ENCODE measurements at regions not wholly inside any gene's neighbourhood (a gene's known extent, or its start where the extent isn't known, plus 50 kb on each side); places are given as distances from the start of the nearest gene placed in this dataset.

DNA sequence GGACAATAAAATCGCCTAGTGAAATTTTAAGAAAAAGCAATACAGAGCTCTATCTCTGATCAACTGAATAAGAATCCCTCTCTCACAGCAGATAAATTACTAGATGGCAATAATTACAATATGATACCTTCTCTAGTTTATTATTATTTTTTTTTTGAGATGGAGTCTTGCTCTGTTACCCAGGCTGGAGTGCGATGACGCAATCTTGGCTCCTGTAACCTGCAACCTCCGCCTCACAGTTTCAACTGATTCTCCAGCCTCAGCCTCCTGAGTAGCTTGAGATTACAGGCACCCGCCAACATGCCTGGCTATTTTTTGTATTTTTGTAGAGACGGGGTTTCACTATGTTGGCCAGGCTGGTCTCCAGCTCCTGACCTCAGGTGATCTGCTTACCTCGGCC is 129.3 kb upstream of the PTCHD4 start:
- no peak overlapping the region for H3K4me3 ChIP-seq (ENCODE audit: low read length)
- H3K36me3 ChIP-seq (ENCODE audit: control insufficient read depth, insufficient read depth, low read length) = no peaks in the 10 kb centered on the region
- H3K4me1 ChIP-seq (ENCODE audit: control insufficient read depth, insufficient read depth, low read length) = no peaks in the 10 kb centered on the region
- H3K27me3 ChIP-seq (ENCODE audit: control insufficient read depth, insufficient read depth, low read length) = no peaks in the 10 kb centered on the region
- no peak overlapping the region for H3K27ac ChIP-seq (ENCODE audit: low read depth, low read length)
- no peak overlapping the region for H3K9ac ChIP-seq (ENCODE audit: low read length)

DNA sequence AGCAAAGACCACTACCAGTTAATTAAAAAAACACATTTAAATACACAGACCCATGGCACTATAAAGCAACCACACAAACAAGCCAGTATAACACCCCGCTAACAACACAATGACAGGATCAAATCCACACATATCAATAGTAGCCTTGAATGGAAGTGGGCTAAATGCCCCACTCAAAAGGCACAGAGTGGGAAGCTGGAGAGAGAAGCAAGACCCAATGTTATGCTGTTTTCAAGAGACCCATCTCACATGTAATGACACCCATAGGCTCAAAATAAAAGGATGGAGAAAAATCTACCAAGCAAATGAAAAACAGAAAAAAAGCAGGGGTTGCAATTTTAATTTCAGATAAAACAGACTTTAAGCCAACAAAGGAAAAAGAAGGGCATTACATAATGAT is 125.4 kb upstream of the PTCHD4 start:
- no peaks in the 10 kb centered on the region for H3K36me3 ChIP-seq (ENCODE audit: control insufficient read depth, insufficient read depth, low read length)
- no peak overlapping the region for H3K4me3 ChIP-seq (ENCODE audit: low read length)
- H3K27me3 ChIP-seq (ENCODE audit: control insufficient read depth, insufficient read depth, low read length) = no peaks in the 10 kb centered on the region
- no peaks in the 10 kb centered on the region for H3K4me1 ChIP-seq (ENCODE audit: control insufficient read depth, insufficient read depth, low read length)
- H3K9ac ChIP-seq (ENCODE audit: low read length) = no peak overlapping the region
- H3K27ac ChIP-seq (ENCODE audit: low read depth, low read length) = no peak overlapping the region

DNA sequence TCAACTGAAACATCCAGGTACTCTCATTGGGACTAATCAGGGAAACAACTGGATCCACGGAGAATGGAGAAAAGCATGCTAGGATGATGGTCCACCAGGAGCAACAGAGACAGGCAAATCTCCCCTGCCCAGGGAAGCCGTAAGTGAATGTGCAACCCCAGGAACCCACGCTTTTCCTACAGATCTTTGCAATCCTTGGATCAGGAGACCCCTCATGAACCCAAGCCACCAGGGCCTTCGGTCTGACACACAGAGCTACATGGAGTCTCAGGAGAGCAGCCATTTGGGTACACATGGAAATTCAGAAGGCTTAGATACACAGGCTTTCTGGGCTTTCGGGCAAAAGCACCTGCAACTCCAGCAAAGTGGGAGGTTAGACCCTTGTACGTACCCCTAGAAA is 122.1 kb upstream of the PTCHD4 start:
- H3K27me3 ChIP-seq (ENCODE audit: control insufficient read depth, insufficient read depth, low read length) = no peaks in the 10 kb centered on the region
- no peak overlapping the region for H3K4me3 ChIP-seq (ENCODE audit: low read length)
- no peak overlapping the region for H3K27ac ChIP-seq (ENCODE audit: low read depth, low read length)
- no peaks in the 10 kb centered on the region for H3K4me1 ChIP-seq (ENCODE audit: control insufficient read depth, insufficient read depth, low read length)
- H3K9ac ChIP-seq (ENCODE audit: low read length) = no peak overlapping the region
- H3K36me3 ChIP-seq (ENCODE audit: control insufficient read depth, insufficient read depth, low read length) = no peaks in the 10 kb centered on the region

DNA sequence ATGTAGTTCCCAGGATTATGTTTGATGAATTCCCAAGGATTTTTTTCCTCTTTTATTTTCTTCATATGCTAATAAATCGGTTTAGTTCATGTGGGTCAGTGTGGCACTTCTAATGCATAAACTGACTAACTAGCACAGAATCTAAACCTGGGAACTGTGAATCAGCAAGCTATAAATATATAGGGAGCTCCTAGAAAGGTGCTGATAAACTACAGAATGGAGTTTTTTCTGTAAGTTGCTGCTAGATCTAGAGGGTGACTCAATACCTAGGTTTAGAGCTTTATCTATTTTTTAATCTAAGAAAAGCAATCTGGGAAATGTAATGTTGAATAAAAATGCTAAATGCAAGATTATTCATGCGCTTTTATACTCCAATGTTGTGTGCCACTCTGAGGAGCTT is 118.8 kb upstream of the PTCHD4 start:
- Histone ChIP-seq H3K4me3 (ENCODE audit: low read length) (no peak overlapping the region), H3K9ac (ENCODE audit: low read length) (no peak overlapping the region), H3K27ac (ENCODE audit: low read depth, low read length) (no peak overlapping the region), H3K27me3 (ENCODE audit: control insufficient read depth, insufficient read depth, low read length) (no peaks in the 10 kb centered on the region), H3K36me3 (ENCODE audit: control insufficient read depth, insufficient read depth, low read length) (no peaks in the 10 kb centered on the region), H3K4me1 (ENCODE audit: control insufficient read depth, insufficient read depth, low read length) (no peaks in the 10 kb centered on the region)

DNA sequence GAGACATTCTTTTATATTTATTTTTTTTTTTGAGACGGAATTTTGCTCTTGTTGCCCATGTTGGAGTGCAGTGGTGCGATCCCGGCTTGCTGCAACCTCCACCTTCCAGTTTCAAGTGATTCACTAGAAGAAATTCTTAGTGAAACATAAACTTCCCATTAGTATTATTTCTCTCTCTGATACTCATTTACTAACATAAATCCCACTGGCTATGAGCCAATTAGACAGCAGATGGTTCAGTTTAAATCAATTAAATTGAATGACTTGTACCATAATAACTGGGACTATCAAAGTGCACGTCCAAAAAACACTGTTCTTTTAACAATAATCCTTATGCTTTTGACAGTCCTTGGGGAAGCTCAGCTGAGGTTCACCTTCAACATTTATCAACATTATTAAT is 111.2 kb upstream of the PTCHD4 start:
- no peaks in the 10 kb centered on the region for H3K4me1 ChIP-seq (ENCODE audit: control insufficient read depth, insufficient read depth, low read length)
- H3K36me3 ChIP-seq (ENCODE audit: control insufficient read depth, insufficient read depth, low read length) = no peaks in the 10 kb centered on the region
- no peaks in the 10 kb centered on the region for H3K27me3 ChIP-seq (ENCODE audit: control insufficient read depth, insufficient read depth, low read length)
- H3K9ac ChIP-seq (ENCODE audit: low read length) = no peak overlapping the region
- no peak overlapping the region for H3K4me3 ChIP-seq (ENCODE audit: low read length)
- no peak overlapping the region for H3K27ac ChIP-seq (ENCODE audit: low read depth, low read length)

DNA sequence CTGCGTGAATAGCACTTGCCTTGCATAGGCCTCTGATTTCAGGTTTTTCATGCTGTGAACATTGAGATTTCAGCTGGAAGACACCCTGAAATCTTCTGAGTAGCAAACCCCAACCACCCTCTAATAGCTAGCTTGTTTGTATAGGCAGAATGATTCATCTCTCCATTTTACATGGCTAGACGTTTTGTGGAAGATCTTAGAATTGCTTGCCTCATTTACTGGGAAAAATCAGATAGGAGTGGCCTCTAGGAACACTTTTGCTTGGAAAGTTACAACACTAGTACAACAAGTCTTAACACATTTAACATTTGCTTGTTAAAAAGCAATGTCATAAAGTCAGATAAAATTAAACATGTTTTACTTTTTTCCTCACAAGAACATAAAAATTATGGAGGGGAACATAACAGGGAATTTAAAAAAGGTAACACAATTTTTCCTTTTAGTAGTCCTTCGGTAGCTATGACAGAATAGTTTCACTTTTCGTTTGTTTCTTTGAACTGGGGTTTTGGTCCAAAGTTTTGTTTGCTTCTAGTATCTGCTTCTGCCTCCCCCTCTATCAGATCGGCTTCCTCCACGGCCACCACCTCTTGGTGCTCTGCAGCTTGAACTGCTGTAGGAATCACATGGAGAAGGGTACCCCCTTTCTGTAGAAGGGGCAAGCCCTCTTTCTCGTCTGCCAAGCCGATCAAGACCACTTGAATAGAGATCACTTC is 102.2 kb upstream of the PTCHD4 start:
- Histone ChIP-seq H3K4me3 (ENCODE audit: low read length) (no peak overlapping the region), H3K27ac (ENCODE audit: low read depth, low read length) (no peak overlapping the region), H3K27me3 (ENCODE audit: control insufficient read depth, insufficient read depth, low read length) (no peaks in the 10 kb centered on the region), H3K4me1 (ENCODE audit: control insufficient read depth, insufficient read depth, low read length) (no peaks in the 10 kb centered on the region), H3K36me3 (ENCODE audit: control insufficient read depth, insufficient read depth, low read length) (no peaks in the 10 kb centered on the region), H3K9ac (ENCODE audit: low read length) (no peak overlapping the region)

DNA sequence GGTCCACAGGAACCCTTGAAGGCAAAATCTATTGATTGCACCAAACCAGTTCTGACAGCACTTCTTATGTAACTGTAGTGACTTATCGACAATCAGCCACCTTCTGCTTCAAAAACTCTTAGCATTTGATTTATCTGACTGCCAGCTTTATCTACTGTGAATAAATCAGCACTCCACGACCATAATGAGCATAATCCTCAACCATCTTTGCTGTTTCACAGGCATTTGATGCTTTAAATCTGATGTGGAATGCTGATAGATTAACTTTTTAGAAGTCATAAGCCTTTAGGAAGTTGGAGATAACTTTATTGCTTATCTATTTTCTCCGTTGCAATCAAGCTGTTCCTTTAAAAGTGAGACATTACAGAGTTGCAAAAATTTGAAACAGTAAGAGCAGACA is 101.5 kb upstream of the PTCHD4 start:
- Histone ChIP-seq H3K4me1 (ENCODE audit: control insufficient read depth, insufficient read depth, low read length) (no peaks in the 10 kb centered on the region), H3K36me3 (ENCODE audit: control insufficient read depth, insufficient read depth, low read length) (no peaks in the 10 kb centered on the region), H3K27ac (ENCODE audit: low read depth, low read length) (no peak overlapping the region), H3K27me3 (ENCODE audit: control insufficient read depth, insufficient read depth, low read length) (no peaks in the 10 kb centered on the region), H3K9ac (ENCODE audit: low read length) (no peak overlapping the region), H3K4me3 (ENCODE audit: low read length) (no peak overlapping the region)

DNA sequence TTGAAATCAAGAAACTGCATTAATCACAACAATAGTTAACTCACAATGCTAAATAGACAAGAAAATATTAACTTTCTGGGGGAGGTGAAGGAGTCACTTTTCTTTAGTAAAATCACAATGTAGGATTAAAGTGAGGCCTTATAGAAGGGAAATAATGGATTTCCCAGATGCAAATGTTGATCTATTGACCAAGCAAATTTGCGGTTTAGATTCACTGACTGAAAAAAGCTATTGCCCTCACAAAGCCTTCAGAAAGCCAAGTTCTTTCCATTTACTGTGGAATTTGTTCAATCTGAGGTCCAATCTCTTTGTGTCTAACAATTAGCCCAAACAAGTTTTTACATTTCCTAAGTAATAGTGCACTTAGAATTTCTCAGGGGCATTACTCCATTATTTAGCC is 95.1 kb upstream of the PTCHD4 start:
- Histone ChIP-seq H3K27me3 (ENCODE audit: control insufficient read depth, insufficient read depth, low read length) (no peaks in the 10 kb centered on the region), H3K9ac (ENCODE audit: low read length) (no peak overlapping the region), H3K27ac (ENCODE audit: low read depth, low read length) (no peak overlapping the region), H3K4me3 (ENCODE audit: low read length) (no peak overlapping the region), H3K4me1 (ENCODE audit: control insufficient read depth, insufficient read depth, low read length) (no peaks in the 10 kb centered on the region), H3K36me3 (ENCODE audit: control insufficient read depth, insufficient read depth, low read length) (no peaks in the 10 kb centered on the region)

DNA sequence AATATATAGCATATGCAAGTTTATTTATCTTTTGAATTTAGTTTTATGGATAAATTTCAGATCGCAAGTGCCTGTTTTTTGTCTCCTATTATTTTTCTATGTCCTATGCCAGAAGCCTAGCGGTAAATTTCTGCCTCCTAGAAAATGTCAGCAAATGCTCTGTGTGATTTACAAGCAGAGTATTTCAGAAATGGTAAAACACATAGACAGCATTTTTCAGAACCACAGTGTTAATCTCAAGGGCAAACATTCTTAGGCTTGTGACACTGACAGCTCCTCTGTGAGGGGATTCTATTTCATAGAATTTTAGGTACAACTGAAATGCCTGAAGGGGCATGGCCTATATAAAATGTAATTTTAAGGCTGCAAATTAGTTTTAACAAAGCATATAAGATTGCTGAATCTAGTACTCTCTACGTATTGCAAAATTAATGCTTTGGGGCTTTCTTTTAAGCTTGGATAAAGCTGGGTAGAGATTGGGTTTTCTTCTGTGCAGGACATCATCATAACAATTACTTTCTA is 89.9 kb upstream of the PTCHD4 start:
- Histone ChIP-seq H3K36me3 (ENCODE audit: control insufficient read depth, insufficient read depth, low read length) (no peaks in the 10 kb centered on the region), H3K9ac (ENCODE audit: low read length) (no peak overlapping the region), H3K4me1 (ENCODE audit: control insufficient read depth, insufficient read depth, low read length) (no peaks in the 10 kb centered on the region), H3K27ac (ENCODE audit: low read depth, low read length) (no peak overlapping the region), H3K4me3 (ENCODE audit: low read length) (no peak overlapping the region), H3K27me3 (ENCODE audit: control insufficient read depth, insufficient read depth, low read length) (no peaks in the 10 kb centered on the region)

DNA sequence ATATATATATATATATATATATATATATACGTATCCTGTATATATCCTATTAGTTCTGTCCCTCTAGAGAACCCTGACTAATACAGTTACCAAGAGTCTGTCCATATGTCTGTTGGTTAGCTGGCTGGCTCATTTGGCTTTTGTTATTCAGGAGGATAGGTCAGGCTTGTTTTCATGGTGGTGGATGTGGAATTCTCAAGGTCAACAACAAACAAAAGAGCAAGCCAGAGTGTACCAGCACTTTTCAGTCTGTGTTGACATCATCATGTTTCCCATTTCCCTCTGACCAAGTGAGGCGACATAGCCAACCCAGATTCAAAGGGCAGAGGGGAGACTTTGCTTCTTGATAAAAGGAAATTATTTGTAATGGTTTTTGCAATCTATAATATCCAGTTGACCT is 88.5 kb upstream of the PTCHD4 start:
- H3K36me3 ChIP-seq (ENCODE audit: control insufficient read depth, insufficient read depth, low read length) = no peaks in the 10 kb centered on the region
- H3K4me1 ChIP-seq (ENCODE audit: control insufficient read depth, insufficient read depth, low read length) = no peaks in the 10 kb centered on the region
- no peak overlapping the region for H3K4me3 ChIP-seq (ENCODE audit: low read length)
- no peak overlapping the region for H3K9ac ChIP-seq (ENCODE audit: low read length)
- no peak overlapping the region for H3K27ac ChIP-seq (ENCODE audit: low read depth, low read length)
- H3K27me3 ChIP-seq (ENCODE audit: control insufficient read depth, insufficient read depth, low read length) = no peaks in the 10 kb centered on the region

DNA sequence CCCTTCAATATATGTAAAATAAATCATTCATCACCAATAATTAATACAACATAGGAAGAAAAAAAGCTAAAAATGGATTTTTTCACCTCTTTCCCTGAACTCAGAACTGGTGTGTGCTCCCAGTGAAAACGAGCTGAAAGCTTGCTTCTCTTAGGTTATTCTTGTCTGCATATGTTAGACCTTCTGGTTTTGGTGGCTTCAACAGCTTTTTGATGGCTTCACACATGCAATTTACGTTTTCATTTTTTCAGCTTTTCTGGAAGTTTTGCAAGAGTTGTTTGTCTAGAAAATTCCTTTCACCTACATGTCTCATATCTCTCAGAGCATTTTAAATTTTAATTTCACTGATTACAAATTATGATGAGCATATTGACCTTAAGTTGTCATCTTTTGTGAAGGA is 86.9 kb upstream of the PTCHD4 start:
- H3K27me3 ChIP-seq (ENCODE audit: control insufficient read depth, insufficient read depth, low read length) = no peaks in the 10 kb centered on the region
- no peak overlapping the region for H3K4me3 ChIP-seq (ENCODE audit: low read length)
- no peaks in the 10 kb centered on the region for H3K36me3 ChIP-seq (ENCODE audit: control insufficient read depth, insufficient read depth, low read length)
- no peak overlapping the region for H3K9ac ChIP-seq (ENCODE audit: low read length)
- H3K27ac ChIP-seq (ENCODE audit: low read depth, low read length) = no peak overlapping the region
- H3K4me1 ChIP-seq (ENCODE audit: control insufficient read depth, insufficient read depth, low read length) = no peaks in the 10 kb centered on the region

DNA sequence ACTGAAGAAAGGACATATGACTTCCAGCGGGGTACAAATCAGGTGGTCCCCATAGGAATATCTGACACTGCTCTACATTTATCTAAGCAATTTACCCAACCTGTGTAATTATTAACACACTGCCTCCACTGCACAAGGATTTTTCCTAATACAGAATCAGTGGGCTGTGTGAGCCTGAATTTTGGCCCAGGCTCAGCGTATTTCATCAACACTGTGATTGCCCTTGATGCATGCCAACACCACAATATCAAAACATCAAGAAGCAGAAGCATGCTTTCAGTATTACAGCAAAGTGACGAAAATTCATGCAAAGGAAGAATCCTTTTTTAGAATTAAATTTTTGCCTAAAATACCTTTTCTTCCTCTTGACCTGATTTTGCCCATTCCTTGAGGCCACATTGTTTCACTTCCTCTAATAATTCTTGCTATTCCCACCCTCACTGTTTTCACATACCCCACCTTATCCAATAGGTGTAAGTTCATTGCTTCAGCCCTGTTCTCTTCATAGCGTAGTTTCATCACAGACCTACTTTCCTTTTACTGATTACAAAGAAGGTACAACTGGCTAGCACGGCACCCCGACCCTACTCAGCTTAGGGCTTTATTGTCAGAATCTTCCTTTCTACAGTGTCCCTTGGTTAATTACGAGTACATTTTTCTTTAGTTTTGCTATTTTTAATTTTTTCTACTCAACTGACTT is 83.7 kb upstream of the PTCHD4 start:
- H3K27ac ChIP-seq (ENCODE audit: low read depth, low read length) = no peak overlapping the region

DNA sequence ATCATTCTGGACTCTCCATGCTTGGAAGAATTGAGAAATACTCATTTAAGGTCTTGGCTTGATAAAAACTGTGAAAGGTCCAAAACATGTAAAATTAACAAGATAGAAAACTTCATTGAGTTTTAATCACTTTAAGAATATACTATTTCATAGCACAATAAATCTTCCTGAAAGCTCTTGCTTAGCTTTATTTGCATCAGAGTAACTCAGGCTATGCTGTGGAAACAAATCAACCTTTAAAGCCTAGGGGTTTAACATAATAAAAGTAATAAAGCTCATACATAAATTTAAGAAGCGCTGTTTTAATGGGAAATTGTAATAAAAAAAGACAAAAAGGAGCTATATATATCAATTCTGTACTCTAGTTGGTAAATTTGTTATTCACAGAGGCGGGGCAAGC is 77.2 kb upstream of the PTCHD4 start:
- no peaks in the 10 kb centered on the region for H3K4me1 ChIP-seq (ENCODE audit: control insufficient read depth, insufficient read depth, low read length)
- H3K27me3 ChIP-seq (ENCODE audit: control insufficient read depth, insufficient read depth, low read length) = no peaks in the 10 kb centered on the region
- H3K4me3 ChIP-seq (ENCODE audit: low read length) = no peak overlapping the region

More for the DNA sequence above, 83.7 kb upstream of the PTCHD4 start:
- Histone ChIP-seq H3K4me3 (ENCODE audit: low read length) (no peak overlapping the region), H3K9ac (ENCODE audit: low read length) (no peak overlapping the region), H3K4me1 (ENCODE audit: control insufficient read depth, insufficient read depth, low read length) (no peaks in the 10 kb centered on the region), H3K36me3 (ENCODE audit: control insufficient read depth, insufficient read depth, low read length) (no peaks in the 10 kb centered on the region), H3K27me3 (ENCODE audit: control insufficient read depth, insufficient read depth, low read length) (no peaks in the 10 kb centered on the region)

More for the DNA sequence above, 77.2 kb upstream of the PTCHD4 start:
- Histone ChIP-seq H3K27ac (ENCODE audit: low read depth, low read length) (no peak overlapping the region), H3K9ac (ENCODE audit: low read length) (no peak overlapping the region), H3K36me3 (ENCODE audit: control insufficient read depth, insufficient read depth, low read length) (no peaks in the 10 kb centered on the region)

Data from rectal smooth muscle tissue (tissue), 1 donor.